ENCODE measurements at regions not wholly inside any gene's neighbourhood (a gene's known extent, or its start where the extent isn't known, plus 50 kb on each side); places are given as distances from the start of the nearest gene placed in this dataset.

DNA sequence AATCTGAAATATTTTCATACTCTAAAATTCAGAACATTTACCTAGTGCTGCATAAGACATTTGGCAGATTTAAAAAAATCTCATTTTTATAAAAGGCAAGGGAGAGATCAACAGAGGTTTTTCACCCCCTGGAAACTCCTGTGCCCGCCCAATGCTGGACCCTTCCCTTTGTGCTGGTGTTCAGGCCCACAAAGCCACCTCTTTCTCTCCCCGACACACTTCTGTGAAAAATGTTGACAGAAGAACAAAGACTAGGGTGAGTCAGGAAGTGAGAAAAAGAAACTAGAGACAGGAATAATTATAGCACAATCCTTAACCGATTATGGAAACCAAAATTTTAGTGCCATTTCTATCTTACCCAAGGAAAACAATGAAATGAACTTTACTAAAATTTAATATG is 197.7 kb upstream of the STXBP6 start:
- WGBS (ENCODE audit: extremely low coverage, insufficient coverage, insufficient read length), result no CpG with 5 or more reads among the region's 3 CpGs
- no peak overlapping the region for H2BK120ac ChIP-seq (ENCODE audit: insufficient read depth, low read length, poor library complexity)
- no peak overlapping the region for H4K8ac ChIP-seq (ENCODE audit: low read depth, low read length)
- H3K27ac ChIP-seq (ENCODE audit: low read depth, low read length), result no peak overlapping the region
- no peak overlapping the region for H2AK5ac ChIP-seq (ENCODE audit: low read length)
- H4K12ac ChIP-seq (ENCODE audit: low read depth, low read length), result no peak overlapping the region
- H3K18ac ChIP-seq (ENCODE audit: low read length), result no peak overlapping the region
- H3K36me3 ChIP-seq (ENCODE audit: control insufficient read depth in 1 of 2, insufficient read depth in 2 of 2, low read length in 2 of 2), result no peaks in the 10 kb centered on the region
- no peak overlapping the region for H4K91ac ChIP-seq (ENCODE audit: low read depth, low read length)
- H3K23ac ChIP-seq (ENCODE audit: low read length), result no peak overlapping the region
- no peak overlapping the region for H3K4me2 ChIP-seq (ENCODE audit: low read length)
- H3K79me1 ChIP-seq (ENCODE audit: low read length), result no peaks in the 10 kb centered on the region
- no peaks in the 10 kb centered on the region for H3K79me2 ChIP-seq (ENCODE audit: control insufficient read depth, insufficient read depth, low read length, poor library complexity)
- no peaks in the 10 kb centered on the region for H3K9me3 ChIP-seq (ENCODE audit: insufficient read depth, low read depth, low read length)
- H2AFZ ChIP-seq (ENCODE audit: insufficient read depth, low read length, poor library complexity), result no peak overlapping the region
- no peaks in the 10 kb centered on the region for H3K27me3 ChIP-seq (ENCODE audit: insufficient read depth, low read length)
- DNase-seq, result no peak
- H2BK12ac ChIP-seq (ENCODE audit: low read length), result no peak overlapping the region
- no peak overlapping the region for H3K14ac ChIP-seq (ENCODE audit: low read length)
- H3K4ac ChIP-seq (ENCODE audit: low read depth, low read length), result no peak overlapping the region
- H3K9ac ChIP-seq (ENCODE audit: low read length), result no peak overlapping the region
- H3K4me1 ChIP-seq (ENCODE audit: control insufficient read depth in 1 of 2, insufficient read depth in 2 of 2, low read length in 2 of 2), result no peaks in the 10 kb centered on the region
- no peak overlapping the region for H3K4me3 ChIP-seq (ENCODE audit: low read depth, low read length)
- H2BK5ac ChIP-seq (ENCODE audit: low read depth, low read length, poor library complexity), result no peak overlapping the region

DNA sequence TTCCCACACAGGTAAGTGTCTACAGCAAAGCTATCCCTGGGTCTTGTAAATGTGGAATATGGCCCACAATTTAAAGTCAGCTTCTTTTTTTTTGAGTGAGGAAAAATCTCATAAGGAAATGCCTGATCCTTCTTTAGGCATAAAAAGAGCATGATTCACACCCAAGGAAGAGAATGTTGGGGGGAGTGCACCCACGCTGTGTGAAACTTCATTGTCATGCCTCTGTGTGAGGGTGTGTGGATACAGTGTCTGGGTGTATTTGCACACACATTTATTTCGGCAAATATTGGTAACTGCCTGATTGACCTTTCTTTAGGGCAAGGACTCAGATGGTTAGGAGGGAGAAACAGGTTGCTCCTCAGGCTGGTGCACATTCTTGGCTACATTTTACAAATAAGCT is 196.8 kb upstream of the STXBP6 start:
- Histone ChIP-seq H2AFZ (ENCODE audit: insufficient read depth, low read length, poor library complexity) (no peak overlapping the region), H2BK12ac (ENCODE audit: low read length) (no peak overlapping the region), H2AK5ac (ENCODE audit: low read length) (no peak overlapping the region), H3K27me3 (ENCODE audit: insufficient read depth, low read length) (no peaks in the 10 kb centered on the region), H3K79me2 (ENCODE audit: control insufficient read depth, insufficient read depth, low read length, poor library complexity) (no peaks in the 10 kb centered on the region), H3K79me1 (ENCODE audit: low read length) (no peaks in the 10 kb centered on the region), H4K91ac (ENCODE audit: low read depth, low read length) (no peak overlapping the region), H3K36me3 (ENCODE audit: control insufficient read depth in 1 of 2, insufficient read depth in 2 of 2, low read length in 2 of 2) (no peaks in the 10 kb centered on the region), H3K27ac (ENCODE audit: low read depth, low read length) (no peak overlapping the region), H3K9ac (ENCODE audit: low read length) (no peak overlapping the region), H3K4me1 (ENCODE audit: control insufficient read depth in 1 of 2, insufficient read depth in 2 of 2, low read length in 2 of 2) (no peaks in the 10 kb centered on the region), H3K4me3 (ENCODE audit: low read depth, low read length) (no peak overlapping the region), H2BK120ac (ENCODE audit: insufficient read depth, low read length, poor library complexity) (no peak overlapping the region), H3K4me2 (ENCODE audit: low read length) (no peak overlapping the region), H3K14ac (ENCODE audit: low read length) (no peak overlapping the region), H3K4ac (ENCODE audit: low read depth, low read length) (no peak overlapping the region), H3K9me3 (ENCODE audit: insufficient read depth, low read depth, low read length) (no peaks in the 10 kb centered on the region), H2BK5ac (ENCODE audit: low read depth, low read length, poor library complexity) (no peak overlapping the region), H4K12ac (ENCODE audit: low read depth, low read length) (no peak overlapping the region), H3K18ac (ENCODE audit: low read length) (no peak overlapping the region), H4K8ac (ENCODE audit: low read depth, low read length) (no peak overlapping the region), H3K23ac (ENCODE audit: low read length) (no peak overlapping the region)
- WGBS (ENCODE audit: extremely low coverage, insufficient coverage, insufficient read length), result no CpG with 5 or more reads among the region's 2 CpGs
- DNase-seq, result no peak

DNA sequence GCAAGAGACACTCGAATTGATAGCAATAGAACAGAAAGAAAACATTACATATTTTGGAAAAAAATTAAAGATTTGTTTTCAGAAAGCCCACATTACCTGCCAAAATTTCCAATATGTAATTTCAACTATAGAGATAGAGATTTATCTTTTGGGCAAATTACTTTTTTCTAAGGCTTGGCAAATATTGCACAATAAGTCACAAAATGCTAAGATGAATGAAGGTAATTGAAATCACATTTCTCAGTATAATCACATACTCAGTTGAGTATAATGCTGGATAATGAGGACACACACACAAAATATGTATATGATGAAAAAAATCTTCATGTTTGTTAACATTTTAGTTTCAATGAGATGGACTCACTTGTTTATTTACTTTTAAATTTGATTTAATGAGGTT is 189.2 kb upstream of the STXBP6 start:
- Histone ChIP-seq H3K9me3 (ENCODE audit: insufficient read depth, low read depth, low read length) (no peaks in the 10 kb centered on the region), H3K4me2 (ENCODE audit: low read length) (no peak overlapping the region), H3K9ac (ENCODE audit: low read length) (no peak overlapping the region), H4K12ac (ENCODE audit: low read depth, low read length) (no peak overlapping the region), H3K36me3 (ENCODE audit: control insufficient read depth in 1 of 2, insufficient read depth in 2 of 2, low read length in 2 of 2) (no peaks in the 10 kb centered on the region), H4K8ac (ENCODE audit: low read depth, low read length) (no peak overlapping the region), H3K14ac (ENCODE audit: low read length) (no peak overlapping the region), H2AK5ac (ENCODE audit: low read length) (no peak overlapping the region), H3K4me1 (ENCODE audit: control insufficient read depth in 1 of 2, insufficient read depth in 2 of 2, low read length in 2 of 2) (no peaks in the 10 kb centered on the region), H3K79me2 (ENCODE audit: control insufficient read depth, insufficient read depth, low read length, poor library complexity) (no peaks in the 10 kb centered on the region), H2AFZ (ENCODE audit: insufficient read depth, low read length, poor library complexity) (no peak overlapping the region), H3K4me3 (ENCODE audit: low read depth, low read length) (no peak overlapping the region), H3K79me1 (ENCODE audit: low read length) (no peaks in the 10 kb centered on the region), H3K23ac (ENCODE audit: low read length) (no peak overlapping the region), H3K18ac (ENCODE audit: low read length) (no peak overlapping the region), H3K27ac (ENCODE audit: low read depth, low read length) (no peak overlapping the region), H3K4ac (ENCODE audit: low read depth, low read length) (no peak overlapping the region), H3K27me3 (ENCODE audit: insufficient read depth, low read length) (no peaks in the 10 kb centered on the region), H2BK12ac (ENCODE audit: low read length) (no peak overlapping the region), H2BK120ac (ENCODE audit: insufficient read depth, low read length, poor library complexity) (no peak overlapping the region), H2BK5ac (ENCODE audit: low read depth, low read length, poor library complexity) (no peak overlapping the region), H4K91ac (ENCODE audit: low read depth, low read length) (no peak overlapping the region)
- no peak for DNase-seq
- WGBS (ENCODE audit: extremely low coverage, insufficient coverage, insufficient read length), result no CpG with 5 or more reads among the region's 1 CpG

DNA sequence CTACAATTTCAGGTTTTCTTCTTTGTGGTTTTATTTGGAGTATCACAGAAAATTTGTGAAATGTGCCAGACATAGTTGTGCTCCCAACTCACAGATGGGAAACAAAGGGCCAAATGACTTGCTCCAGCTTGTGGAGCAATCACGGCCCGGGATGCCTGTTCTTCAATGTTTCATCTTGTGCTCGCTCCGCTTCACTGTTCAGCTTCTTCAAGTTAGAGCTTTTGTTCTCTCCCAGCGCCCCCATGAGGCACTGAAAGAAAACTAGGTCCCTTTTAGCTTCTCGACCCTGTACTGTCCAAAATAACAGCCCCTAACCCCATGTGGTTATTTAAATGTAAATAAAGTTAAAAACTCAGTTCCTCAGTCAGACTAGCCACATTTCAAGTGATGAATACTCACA is 187.9 kb upstream of the STXBP6 start:
- H3K4me1 ChIP-seq (ENCODE audit: control insufficient read depth in 1 of 2, insufficient read depth in 2 of 2, low read length in 2 of 2), result no peaks in the 10 kb centered on the region
- no peak overlapping the region for H3K23ac ChIP-seq (ENCODE audit: low read length)
- H3K79me1 ChIP-seq (ENCODE audit: low read length), result no peaks in the 10 kb centered on the region
- H3K4ac ChIP-seq (ENCODE audit: low read depth, low read length), result no peak overlapping the region
- H3K18ac ChIP-seq (ENCODE audit: low read length), result no peak overlapping the region
- H3K79me2 ChIP-seq (ENCODE audit: control insufficient read depth, insufficient read depth, low read length, poor library complexity), result no peaks in the 10 kb centered on the region
- H2BK12ac ChIP-seq (ENCODE audit: low read length), result no peak overlapping the region
- H2AK5ac ChIP-seq (ENCODE audit: low read length), result no peak overlapping the region
- no peak overlapping the region for H4K91ac ChIP-seq (ENCODE audit: low read depth, low read length)
- H3K9me3 ChIP-seq (ENCODE audit: insufficient read depth, low read depth, low read length), result no peaks in the 10 kb centered on the region
- no peak overlapping the region for H3K27ac ChIP-seq (ENCODE audit: low read depth, low read length)
- H3K36me3 ChIP-seq (ENCODE audit: control insufficient read depth in 1 of 2, insufficient read depth in 2 of 2, low read length in 2 of 2), result no peaks in the 10 kb centered on the region
- DNase-seq, result no peak
- no peak overlapping the region for H3K9ac ChIP-seq (ENCODE audit: low read length)
- no peak overlapping the region for H3K14ac ChIP-seq (ENCODE audit: low read length)
- no peak overlapping the region for H3K4me2 ChIP-seq (ENCODE audit: low read length)
- no peaks in the 10 kb centered on the region for H3K27me3 ChIP-seq (ENCODE audit: insufficient read depth, low read length)
- H4K12ac ChIP-seq (ENCODE audit: low read depth, low read length), result no peak overlapping the region
- H2BK120ac ChIP-seq (ENCODE audit: insufficient read depth, low read length, poor library complexity), result no peak overlapping the region
- no peak overlapping the region for H3K4me3 ChIP-seq (ENCODE audit: low read depth, low read length)
- no peak overlapping the region for H2AFZ ChIP-seq (ENCODE audit: insufficient read depth, low read length, poor library complexity)
- WGBS (ENCODE audit: extremely low coverage, insufficient coverage, insufficient read length), result no CpG with 5 or more reads among the region's 6 CpGs
- no peak overlapping the region for H4K8ac ChIP-seq (ENCODE audit: low read depth, low read length)
- H2BK5ac ChIP-seq (ENCODE audit: low read depth, low read length, poor library complexity), result no peak overlapping the region
